ENCODE measurements at regions not wholly inside any gene's neighbourhood (a gene's known extent, or its start where the extent isn't known, plus 50 kb on each side); places are given as distances from the start of the nearest gene placed in this dataset.

GRCh38 chr7:35505066-35505465 lies 189.9 kb downstream of the HERPUD2 start:
- Mint-ChIP-seq H3K4me3 (no peak overlapping the region), H3K36me3 (ENCODE audit: low read depth) (no peaks in the 10 kb centered on the region), H3K4me1 (ENCODE audit: low read depth) (no peaks in the 10 kb centered on the region), H3K27me3 (no peaks in the 10 kb centered on the region), H3K27ac (no peak overlapping the region), H3K9me3 (no peaks in the 10 kb centered on the region)
- no peak for ATAC-seq
- no peak for DNase-seq
- TF ChIP-seq, protein P1, sequence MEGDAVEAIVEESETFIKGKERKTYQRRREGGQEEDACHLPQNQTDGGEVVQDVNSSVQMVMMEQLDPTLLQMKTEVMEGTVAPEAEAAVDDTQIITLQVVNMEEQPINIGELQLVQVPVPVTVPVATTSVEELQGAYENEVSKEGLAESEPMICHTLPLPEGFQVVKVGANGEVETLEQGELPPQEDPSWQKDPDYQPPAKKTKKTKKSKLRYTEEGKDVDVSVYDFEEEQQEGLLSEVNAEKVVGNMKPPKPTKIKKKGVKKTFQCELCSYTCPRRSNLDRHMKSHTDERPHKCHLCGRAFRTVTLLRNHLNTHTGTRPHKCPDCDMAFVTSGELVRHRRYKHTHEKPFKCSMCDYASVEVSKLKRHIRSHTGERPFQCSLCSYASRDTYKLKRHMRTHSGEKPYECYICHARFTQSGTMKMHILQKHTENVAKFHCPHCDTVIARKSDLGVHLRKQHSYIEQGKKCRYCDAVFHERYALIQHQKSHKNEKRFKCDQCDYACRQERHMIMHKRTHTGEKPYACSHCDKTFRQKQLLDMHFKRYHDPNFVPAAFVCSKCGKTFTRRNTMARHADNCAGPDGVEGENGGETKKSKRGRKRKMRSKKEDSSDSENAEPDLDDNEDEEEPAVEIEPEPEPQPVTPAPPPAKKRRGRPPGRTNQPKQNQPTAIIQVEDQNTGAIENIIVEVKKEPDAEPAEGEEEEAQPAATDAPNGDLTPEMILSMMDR (IDR thresholded peaks at IDR 0.05), result no peak
- ChIA-PET POLR2A (no interaction called here), CTCF (interaction anchor here (0.7 to 1.0 kb wide), 2 partner anchors 15 to 32 kb away, joined by 3 to 7 read pairs; no protein-coding TSS in a partner anchor)
- intact Hi-C loops (cut with micrococcal nuclease), result no loop called here

GRCh38 chr7:35504365-35504764 lies 190.6 kb downstream of the HERPUD2 start:
- ChIA-PET POLR2A (no interaction called here), CTCF (interaction anchor here (0.7 kb wide), 1 partner anchor 31 kb away, joined by 3 read pairs; no protein-coding TSS in a partner anchor)
- intact Hi-C loops (cut with micrococcal nuclease), result no loop called here
- H3K9me3 Mint-ChIP-seq, result no peaks in the 10 kb centered on the region
- H3K4me3 Mint-ChIP-seq, result no peak overlapping the region
- no peaks in the 10 kb centered on the region for H3K4me1 Mint-ChIP-seq (ENCODE audit: low read depth)
- TF ChIP-seq, protein P1 (IDR thresholded peaks at IDR 0.05), result no peak
- peaks cover 3% of the 10 kb centered on the region for H3K27me3 Mint-ChIP-seq
- no peak overlapping the region for H3K27ac Mint-ChIP-seq
- no peaks in the 10 kb centered on the region for H3K36me3 Mint-ChIP-seq (ENCODE audit: low read depth)
- DNase-seq (no peak), ATAC-seq (no peak)

DNA sequence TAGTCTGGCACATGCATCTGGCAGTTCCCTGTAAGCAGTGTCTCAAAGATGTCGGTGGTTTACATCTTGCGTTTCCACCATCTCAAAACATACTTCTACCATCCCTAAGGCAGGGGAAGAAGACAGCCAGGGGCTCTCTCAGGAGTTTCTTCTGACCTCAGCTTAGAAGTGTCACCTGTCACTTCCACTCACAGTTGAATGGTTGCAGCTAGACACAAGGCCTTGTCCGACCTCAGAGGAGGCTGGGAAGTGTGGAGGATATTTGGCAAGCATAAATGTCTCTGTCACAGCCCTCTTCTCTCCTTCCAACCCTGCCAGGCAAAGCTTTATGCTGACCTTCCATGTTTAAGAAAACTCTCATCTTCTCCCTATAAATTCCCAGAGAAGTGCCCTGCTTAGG lies 193.3 kb downstream of the HERPUD2 start:
- TF ChIP-seq, protein P1 (IDR thresholded peaks at IDR 0.05), result no peak
- H3K4me1 Mint-ChIP-seq (ENCODE audit: low read depth), result no peaks in the 10 kb centered on the region
- DNase-seq (no peak), ATAC-seq (no peak)
- H3K4me3 Mint-ChIP-seq, result no peak overlapping the region
- H3K27me3 Mint-ChIP-seq, result peaks cover 5% of the 10 kb centered on the region
- CTCF ChIA-PET, result interaction anchor here (1.4 kb wide), 1 partner anchor 18 kb away, joined by 4 read pairs; no protein-coding TSS in a partner anchor
- no peak overlapping the region for H3K27ac Mint-ChIP-seq
- POLR2A ChIA-PET, result no interaction called here
- H3K9me3 Mint-ChIP-seq, result no peaks in the 10 kb centered on the region
- intact Hi-C loops (cut with micrococcal nuclease), result no loop called here
- H3K36me3 Mint-ChIP-seq (ENCODE audit: low read depth), result no peaks in the 10 kb centered on the region

DNA sequence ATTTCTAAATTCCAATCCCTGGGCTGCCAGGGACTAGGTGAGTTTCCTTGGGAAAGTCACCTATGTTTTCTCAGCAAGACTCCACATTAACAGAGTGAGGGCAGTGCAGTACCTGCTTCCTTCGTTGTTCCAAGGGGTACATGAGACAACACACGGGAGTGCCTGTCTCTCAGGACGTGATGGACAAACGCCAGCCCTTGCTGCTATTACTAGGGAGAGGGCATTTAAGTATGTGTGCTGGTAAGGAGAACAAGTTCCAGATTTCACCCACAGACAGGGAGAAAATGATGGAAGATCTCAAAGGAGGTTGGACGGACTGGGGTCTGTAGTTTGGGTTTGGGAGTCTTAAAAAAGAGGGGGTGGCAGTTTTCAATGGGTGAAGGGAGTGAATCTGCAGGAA lies 195.7 kb downstream of the HERPUD2 start:
- TF ChIP-seq, protein P1 (IDR thresholded peaks at IDR 0.05), result no peak
- ATAC-seq, result no peak
- Mint-ChIP-seq H3K27ac (no peak overlapping the region), H3K9me3 (no peaks in the 10 kb centered on the region), H3K4me1 (ENCODE audit: low read depth) (no peaks in the 10 kb centered on the region), H3K36me3 (ENCODE audit: low read depth) (no peaks in the 10 kb centered on the region), H3K27me3 (peaks cover 7% of the 10 kb centered on the region), H3K4me3 (no peak overlapping the region)
- ChIA-PET CTCF (interaction anchor here (1.0 kb wide), 1 partner anchor 39 kb away, joined by 3 read pairs; no protein-coding TSS in a partner anchor), POLR2A (no interaction called here)
- DNase-seq, result no peak
- intact Hi-C loops (cut with micrococcal nuclease), result no loop called here

DNA sequence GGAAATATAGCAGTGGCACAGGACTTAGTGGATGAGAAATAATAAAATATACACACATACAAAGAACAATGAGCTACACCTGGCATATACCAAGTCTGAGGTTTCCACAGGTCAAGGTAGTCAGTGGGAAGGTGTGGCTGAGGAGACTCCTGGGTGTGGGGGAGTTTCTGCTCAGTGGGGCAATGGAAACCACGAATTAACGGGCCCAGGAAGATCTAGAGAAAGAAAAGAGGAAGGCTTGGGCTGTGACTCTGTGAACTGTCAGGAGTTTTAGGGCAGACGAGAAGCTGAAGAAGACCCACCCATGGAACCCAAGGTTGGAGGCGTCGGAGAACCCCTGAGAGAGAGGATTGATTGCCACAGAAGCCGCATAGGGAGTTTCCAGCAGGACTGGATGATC lies 196.5 kb downstream of the HERPUD2 start:
- intact Hi-C loops (cut with micrococcal nuclease), result no loop called here
- DNase-seq (no peak), ATAC-seq (no peak)
- ChIA-PET POLR2A (no interaction called here), CTCF (no interaction called here)
- TF ChIP-seq, protein P1 (IDR thresholded peaks at IDR 0.05), result no peak
- peaks cover 7% of the 10 kb centered on the region for H3K27me3 Mint-ChIP-seq
- no peak overlapping the region for H3K27ac Mint-ChIP-seq
- H3K36me3 Mint-ChIP-seq (ENCODE audit: low read depth), result no peaks in the 10 kb centered on the region
- H3K4me3 Mint-ChIP-seq, result no peak overlapping the region
- no peaks in the 10 kb centered on the region for H3K9me3 Mint-ChIP-seq
- H3K4me1 Mint-ChIP-seq (ENCODE audit: low read depth), result no peaks in the 10 kb centered on the region

Data from activated CD8-positive, alpha-beta T cell treated with anti-CD3 and anti-CD28 coated beads for 36 hours (primary cell).